ENCODE measurements at regions not wholly inside any gene's neighbourhood (a gene's known extent, or its start where the extent isn't known, plus 50 kb on each side); places are given as distances from the start of the nearest gene placed in this dataset.
"Not testable (repeated sequence)": the region's sequence is repeated elsewhere in the genome, so short reads cannot be mapped to it uniquely, and the experiment has no call there.

DNA sequence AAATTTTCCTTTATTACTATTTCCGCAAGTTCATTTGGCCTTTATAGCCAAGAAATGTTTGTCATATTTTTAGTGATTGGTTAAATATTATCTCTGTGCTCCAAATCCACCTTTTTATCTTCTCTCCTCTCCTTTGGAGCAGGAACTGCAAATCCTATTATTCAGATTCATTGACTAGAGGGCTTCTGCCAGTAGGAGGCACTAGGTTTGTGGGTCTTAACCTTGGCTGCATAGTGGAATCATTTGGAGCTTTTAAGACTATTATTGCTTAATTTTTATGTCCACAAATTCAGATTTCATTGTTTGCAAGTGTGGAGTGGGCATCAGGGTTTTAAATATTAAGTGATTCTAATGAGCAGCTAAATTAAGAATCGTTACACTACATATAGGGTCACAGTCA lies 75.3 kb upstream of the SYT10 start:
- WGBS, 3 donors, result 86 to 92% (median 90%) methylated on average over 2 of the region's 2 CpGs
- no peak for FAIRE-seq

DNA sequence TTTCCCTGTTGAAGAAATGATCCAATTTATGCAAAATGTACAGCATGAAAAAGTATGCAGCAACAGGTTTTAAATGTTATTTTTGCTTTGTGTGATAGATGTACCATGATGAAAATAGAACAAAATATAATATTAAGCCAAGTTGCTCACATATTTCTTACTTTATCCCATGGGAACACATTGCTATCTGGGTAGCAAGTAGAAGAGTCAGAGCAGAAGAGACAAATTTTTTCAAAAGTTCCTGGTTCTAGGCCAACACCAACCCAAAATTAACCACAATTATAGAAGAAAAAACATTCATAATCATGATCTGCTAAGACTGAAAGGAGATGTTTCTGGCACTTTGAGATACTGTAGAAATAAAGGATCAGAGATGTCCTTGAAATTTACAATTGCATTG lies 79.9 kb upstream of the SYT10 start:
- no peaks in the 10 kb centered on the region for H3K4me1 ChIP-seq (ENCODE audit: control insufficient read depth in 3 of 3, insufficient read depth in 2 of 3, low read depth in 1 of 3, low read length in 2 of 3)
- no peaks in the 10 kb centered on the region for H3K9me3 ChIP-seq (ENCODE audit: control insufficient read depth in 2 of 2, insufficient read depth in 1 of 2, low read depth in 1 of 2, low read length in 1 of 2)
- FAIRE-seq (no peak), DNase-seq (no peak)
- H3K27ac ChIP-seq (ENCODE audit: low read depth in 1 of 3, low read length in 2 of 3), result no peak overlapping the region
- no peak overlapping the region for H3K4me3 ChIP-seq (ENCODE audit: low read depth in 1 of 3, low read length in 3 of 3)
- no peaks in the 10 kb centered on the region for H3K27me3 ChIP-seq (ENCODE audit: control insufficient read depth in 3 of 3, insufficient read depth in 3 of 3, low read length in 3 of 3)
- H3K36me3 ChIP-seq (ENCODE audit: control insufficient read depth in 3 of 3, insufficient read depth in 2 of 3, low read depth in 1 of 3, low read length in 3 of 3), result no peaks in the 10 kb centered on the region

More for the DNA sequence above, 75.3 kb upstream of the SYT10 start:
- peak in 1 of 2 donors; percentile 6 for DNase-seq
- no peaks in the 10 kb centered on the region for H3K36me3 ChIP-seq (ENCODE audit: control insufficient read depth in 3 of 3, insufficient read depth in 2 of 3, low read depth in 1 of 3, low read length in 3 of 3)
- H3K4me3 ChIP-seq (ENCODE audit: low read depth in 1 of 3, low read length in 3 of 3), result no peak overlapping the region
- H3K9me3 ChIP-seq (ENCODE audit: control insufficient read depth in 2 of 2, insufficient read depth in 1 of 2, low read depth in 1 of 2, low read length in 1 of 2), result no peaks in the 10 kb centered on the region
- H3K4me1 ChIP-seq (ENCODE audit: control insufficient read depth in 3 of 3, insufficient read depth in 2 of 3, low read depth in 1 of 3, low read length in 2 of 3), result no peaks in the 10 kb centered on the region
- no peak overlapping the region for H3K27ac ChIP-seq (ENCODE audit: low read depth in 1 of 3, low read length in 2 of 3)
- H3K27me3 ChIP-seq (ENCODE audit: control insufficient read depth in 3 of 3, insufficient read depth in 3 of 3, low read length in 3 of 3), result no peaks in the 10 kb centered on the region

DNA sequence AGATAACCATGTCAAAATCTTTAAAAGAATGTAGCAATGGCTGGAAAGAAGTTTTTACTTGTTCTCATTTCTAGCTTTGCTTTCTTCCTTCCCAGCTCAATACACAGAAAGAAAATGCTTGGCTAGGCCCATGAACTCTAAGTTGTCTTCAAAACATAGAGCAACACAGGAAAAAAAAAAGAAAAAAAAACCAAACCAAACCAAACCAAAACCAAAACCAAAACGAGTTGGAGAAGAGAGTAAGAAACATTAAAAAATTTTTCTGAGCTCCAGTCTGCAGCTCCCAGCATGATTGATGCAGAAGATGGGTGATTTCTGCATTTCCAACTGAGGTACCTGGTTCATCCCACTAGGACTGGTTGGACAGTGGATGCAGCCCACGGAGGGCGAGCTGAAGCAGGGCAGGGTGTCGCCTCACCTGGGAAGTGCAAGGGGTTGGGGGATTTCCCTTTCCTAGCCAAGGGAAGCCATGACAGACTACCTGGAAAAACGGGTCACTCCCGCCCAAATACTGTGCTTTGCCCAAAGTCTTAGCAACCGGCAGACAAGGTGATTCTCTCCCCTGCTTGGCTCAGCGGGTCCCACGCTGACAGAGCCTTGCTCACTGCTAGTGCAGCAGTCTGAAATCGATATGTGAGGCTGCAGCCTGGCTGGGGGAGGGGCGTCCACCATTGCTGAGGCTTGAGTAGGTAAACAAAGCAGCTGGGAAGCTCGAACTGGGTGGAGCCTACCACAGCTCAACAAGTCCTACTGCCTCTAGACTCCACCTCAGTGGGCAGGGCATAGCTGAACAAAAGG lies 81.1 kb upstream of the SYT10 start:
- not testable (repeated sequence) for H3K27ac ChIP-seq (ENCODE audit: low read depth in 1 of 3, low read length in 2 of 3); H3K36me3 ChIP-seq (ENCODE audit: control insufficient read depth in 3 of 3, insufficient read depth in 2 of 3, low read depth in 1 of 3, low read length in 3 of 3); H3K4me3 ChIP-seq (ENCODE audit: low read depth in 1 of 3, low read length in 3 of 3); H3K27me3 ChIP-seq (ENCODE audit: control insufficient read depth in 3 of 3, insufficient read depth in 3 of 3, low read length in 3 of 3); H3K9me3 ChIP-seq (ENCODE audit: control insufficient read depth in 2 of 2, insufficient read depth in 1 of 2, low read depth in 1 of 2, low read length in 1 of 2); FAIRE-seq; H3K4me1 ChIP-seq (ENCODE audit: control insufficient read depth in 3 of 3, insufficient read depth in 2 of 3, low read depth in 1 of 3, low read length in 2 of 3)
- DNase-seq, result peak in 1 of 2 donors; percentile 42
- 27 to 61% (median 32%) methylated on average over 12 of the region's 12 CpGs for WGBS, 3 donors

DNA sequence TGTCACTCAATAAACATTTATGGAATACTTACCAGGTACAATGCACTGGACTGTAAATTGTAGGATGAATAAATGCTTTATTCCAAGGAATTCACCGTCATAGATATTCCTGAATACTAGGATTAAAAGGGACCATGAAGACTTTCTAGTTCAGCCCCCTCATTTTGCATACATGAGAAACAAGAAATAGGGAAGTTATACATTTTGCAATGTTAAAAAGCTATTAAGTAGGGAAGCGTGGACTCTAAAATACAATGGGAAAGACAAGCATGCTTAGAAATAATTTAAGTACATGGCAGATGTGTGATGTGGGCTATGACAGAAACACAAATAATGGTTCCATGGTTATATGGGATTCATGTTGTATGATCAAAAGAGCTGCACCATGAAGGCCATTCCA lies 89.4 kb upstream of the SYT10 start:
- Histone ChIP-seq H3K36me3 (ENCODE audit: control insufficient read depth in 3 of 3, insufficient read depth in 2 of 3, low read depth in 1 of 3, low read length in 3 of 3) (no peaks in the 10 kb centered on the region), H3K27ac (ENCODE audit: low read depth in 1 of 3, low read length in 2 of 3) (no peak overlapping the region), H3K27me3 (ENCODE audit: control insufficient read depth in 3 of 3, insufficient read depth in 3 of 3, low read length in 3 of 3) (no peaks in the 10 kb centered on the region), H3K9me3 (ENCODE audit: control insufficient read depth in 2 of 2, insufficient read depth in 1 of 2, low read depth in 1 of 2, low read length in 1 of 2) (no peaks in the 10 kb centered on the region), H3K4me1 (ENCODE audit: control insufficient read depth in 3 of 3, insufficient read depth in 2 of 3, low read depth in 1 of 3, low read length in 2 of 3) (no peaks in the 10 kb centered on the region), H3K4me3 (ENCODE audit: low read depth in 1 of 3, low read length in 3 of 3) (no peak overlapping the region)
- 77 to 86% (median 85%) methylated on average over 2 of the region's 2 CpGs for WGBS, 3 donors
- FAIRE-seq (no peak), DNase-seq (no peak)

DNA sequence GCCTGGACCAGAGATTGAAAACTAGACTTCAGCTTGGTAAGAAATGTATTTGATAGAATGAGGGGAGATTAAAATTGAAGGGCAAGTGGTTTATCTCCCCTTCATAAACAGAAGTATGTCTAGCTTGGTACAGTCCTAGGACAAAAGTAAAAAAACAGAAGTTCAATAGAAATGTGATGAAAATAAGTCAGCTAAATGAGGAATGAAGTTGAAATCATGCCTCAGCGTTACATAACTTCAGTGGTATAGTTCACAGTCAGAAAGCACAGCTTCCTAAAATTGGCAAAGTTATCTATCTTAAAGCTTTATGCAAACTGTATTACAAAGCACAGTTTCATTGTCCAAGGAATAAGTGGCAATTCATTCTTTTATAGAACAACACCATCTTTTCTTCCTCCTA lies 90.2 kb upstream of the SYT10 start:
- DNase-seq (no peak), FAIRE-seq (no peak)
- no peaks in the 10 kb centered on the region for H3K27me3 ChIP-seq (ENCODE audit: control insufficient read depth in 3 of 3, insufficient read depth in 3 of 3, low read length in 3 of 3)
- no peak overlapping the region for H3K4me3 ChIP-seq (ENCODE audit: low read depth in 1 of 3, low read length in 3 of 3)
- H3K27ac ChIP-seq (ENCODE audit: low read depth in 1 of 3, low read length in 2 of 3), result no peak overlapping the region
- WGBS, 3 donors, result 58 to 86% (median 67%) methylated on average over 1 of the region's 1 CpG
- no peaks in the 10 kb centered on the region for H3K4me1 ChIP-seq (ENCODE audit: control insufficient read depth in 3 of 3, insufficient read depth in 2 of 3, low read depth in 1 of 3, low read length in 2 of 3)
- H3K36me3 ChIP-seq (ENCODE audit: control insufficient read depth in 3 of 3, insufficient read depth in 2 of 3, low read depth in 1 of 3, low read length in 3 of 3), result no peaks in the 10 kb centered on the region
- no peaks in the 10 kb centered on the region for H3K9me3 ChIP-seq (ENCODE audit: control insufficient read depth in 2 of 2, insufficient read depth in 1 of 2, low read depth in 1 of 2, low read length in 1 of 2)

DNA sequence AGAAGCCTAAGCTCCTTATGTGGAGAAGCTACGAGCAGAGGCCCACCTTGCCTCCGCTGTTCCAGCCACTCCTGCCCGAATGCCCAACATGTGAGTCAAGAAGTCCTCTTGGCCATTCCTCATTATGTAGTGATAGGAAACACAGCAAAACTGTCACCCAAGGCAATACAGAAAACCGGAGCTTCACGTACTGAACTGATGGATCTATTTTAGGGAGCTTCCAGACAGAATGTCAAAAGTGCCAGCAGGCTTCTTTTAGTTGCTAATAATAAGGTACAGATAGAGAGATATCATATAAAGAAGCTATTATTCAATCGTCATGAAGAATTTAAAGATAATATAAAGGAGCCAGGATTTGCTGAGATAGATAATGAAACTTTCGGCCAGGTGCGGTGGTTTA lies 91.6 kb upstream of the SYT10 start:
- DNase-seq (no peak), FAIRE-seq (no peak)
- 75 to 84% (median 75%) methylated on average over 8 of the region's 8 CpGs for WGBS, 3 donors
- no peak overlapping the region for H3K4me3 ChIP-seq (ENCODE audit: low read depth in 1 of 3, low read length in 3 of 3)
- H3K36me3 ChIP-seq (ENCODE audit: control insufficient read depth in 3 of 3, insufficient read depth in 2 of 3, low read depth in 1 of 3, low read length in 3 of 3), result no peaks in the 10 kb centered on the region
- H3K9me3 ChIP-seq (ENCODE audit: control insufficient read depth in 2 of 2, insufficient read depth in 1 of 2, low read depth in 1 of 2, low read length in 1 of 2), result no peaks in the 10 kb centered on the region
- H3K27me3 ChIP-seq (ENCODE audit: control insufficient read depth in 3 of 3, insufficient read depth in 3 of 3, low read length in 3 of 3), result no peaks in the 10 kb centered on the region
- no peaks in the 10 kb centered on the region for H3K4me1 ChIP-seq (ENCODE audit: control insufficient read depth in 3 of 3, insufficient read depth in 2 of 3, low read depth in 1 of 3, low read length in 2 of 3)
- H3K27ac ChIP-seq (ENCODE audit: low read depth in 1 of 3, low read length in 2 of 3), result no peak overlapping the region

DNA sequence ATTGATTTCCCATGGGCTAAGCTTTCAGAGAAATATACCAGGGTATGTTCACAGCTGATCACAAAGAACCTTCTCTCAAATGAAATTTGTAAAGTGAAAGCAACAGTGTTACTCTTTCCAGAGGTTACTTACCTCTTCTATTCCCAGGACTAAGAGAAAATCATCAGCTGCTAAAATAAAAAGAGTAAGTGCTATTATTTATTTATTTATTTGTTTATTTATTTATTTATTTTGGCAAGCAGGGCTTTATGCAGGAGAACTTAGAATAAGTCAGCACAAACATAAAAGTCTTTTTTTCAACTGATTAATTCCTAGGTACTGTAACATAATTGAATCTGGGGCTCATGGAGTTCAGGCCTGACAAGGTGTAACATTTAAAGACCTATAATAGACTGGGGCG lies 93.9 kb upstream of the SYT10 start:
- no peaks in the 10 kb centered on the region for H3K36me3 ChIP-seq (ENCODE audit: control insufficient read depth in 3 of 3, insufficient read depth in 2 of 3, low read depth in 1 of 3, low read length in 3 of 3)
- no peaks in the 10 kb centered on the region for H3K9me3 ChIP-seq (ENCODE audit: control insufficient read depth in 2 of 2, insufficient read depth in 1 of 2, low read depth in 1 of 2, low read length in 1 of 2)
- no peaks in the 10 kb centered on the region for H3K27me3 ChIP-seq (ENCODE audit: control insufficient read depth in 3 of 3, insufficient read depth in 3 of 3, low read length in 3 of 3)
- H3K4me3 ChIP-seq (ENCODE audit: low read depth in 1 of 3, low read length in 3 of 3), result no peak overlapping the region
- H3K4me1 ChIP-seq (ENCODE audit: control insufficient read depth in 3 of 3, insufficient read depth in 2 of 3, low read depth in 1 of 3, low read length in 2 of 3), result no peaks in the 10 kb centered on the region
- WGBS, 3 donors, result 82 to 97% (median 93%) methylated on average over 1 of the region's 1 CpG
- DNase-seq (no peak), FAIRE-seq (no peak)
- H3K27ac ChIP-seq (ENCODE audit: low read depth in 1 of 3, low read length in 2 of 3), result no peak overlapping the region

DNA sequence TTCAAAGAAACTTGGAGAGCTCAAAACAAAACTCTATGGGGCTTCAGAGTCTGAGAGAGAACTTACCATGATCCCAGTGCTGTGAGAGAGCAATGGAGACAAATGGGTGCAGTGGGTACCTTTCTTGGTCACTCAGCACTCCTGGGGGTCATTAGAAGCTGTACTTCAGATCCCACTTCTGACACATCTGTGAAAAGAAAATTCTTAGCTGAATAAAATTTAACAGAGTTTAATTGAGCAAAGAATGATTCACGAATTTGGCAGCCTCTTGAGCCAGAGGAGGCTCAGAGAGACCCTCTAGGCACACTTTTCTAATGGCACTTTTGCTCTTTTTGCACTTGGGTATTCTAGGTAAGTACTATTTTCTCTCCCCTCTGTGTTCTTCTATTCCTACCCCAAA lies 96.8 kb upstream of the SYT10 start:
- Histone ChIP-seq H3K4me1 (ENCODE audit: control insufficient read depth in 3 of 3, insufficient read depth in 2 of 3, low read depth in 1 of 3, low read length in 2 of 3) (no peaks in the 10 kb centered on the region), H3K4me3 (ENCODE audit: low read depth in 1 of 3, low read length in 3 of 3) (no peak overlapping the region), H3K9me3 (ENCODE audit: control insufficient read depth in 2 of 2, insufficient read depth in 1 of 2, low read depth in 1 of 2, low read length in 1 of 2) (no peaks in the 10 kb centered on the region), H3K27ac (ENCODE audit: low read depth in 1 of 3, low read length in 2 of 3) (no peak overlapping the region), H3K27me3 (ENCODE audit: control insufficient read depth in 3 of 3, insufficient read depth in 3 of 3, low read length in 3 of 3) (no peaks in the 10 kb centered on the region), H3K36me3 (ENCODE audit: control insufficient read depth in 3 of 3, insufficient read depth in 2 of 3, low read depth in 1 of 3, low read length in 3 of 3) (no peaks in the 10 kb centered on the region)
- DNase-seq, result no peak
- 37 to 67% (median 54%) methylated on average over 1 of the region's 1 CpG for WGBS, 3 donors
- FAIRE-seq, result no peak

DNA sequence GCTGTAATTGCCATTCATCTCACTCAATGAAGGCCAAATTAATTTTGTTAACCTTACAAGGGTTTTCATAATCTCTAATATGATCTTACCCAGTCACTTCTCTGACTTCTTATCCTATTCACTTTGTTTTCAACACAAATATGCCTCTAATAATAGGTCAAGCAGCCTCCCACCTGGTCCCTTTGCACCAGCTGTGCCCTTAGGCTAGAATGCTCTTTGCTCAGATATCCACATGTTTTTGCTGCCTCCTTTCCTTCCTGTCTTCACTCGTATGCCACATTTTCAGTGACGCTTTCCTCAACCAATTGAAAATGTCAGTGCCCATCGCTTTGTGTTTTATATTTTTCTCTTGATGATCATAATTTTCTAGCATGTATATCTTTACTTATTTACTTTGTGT lies 106.4 kb upstream of the SYT10 start:
- no peak for FAIRE-seq

More for the DNA sequence above, 106.4 kb upstream of the SYT10 start:
- Histone ChIP-seq H3K36me3 (ENCODE audit: control insufficient read depth in 3 of 3, insufficient read depth in 2 of 3, low read depth in 1 of 3, low read length in 3 of 3) (no peaks in the 10 kb centered on the region), H3K27ac (ENCODE audit: low read depth in 1 of 3, low read length in 2 of 3) (no peak overlapping the region), H3K27me3 (ENCODE audit: control insufficient read depth in 3 of 3, insufficient read depth in 3 of 3, low read length in 3 of 3) (no peaks in the 10 kb centered on the region), H3K9me3 (ENCODE audit: control insufficient read depth in 2 of 2, insufficient read depth in 1 of 2, low read depth in 1 of 2, low read length in 1 of 2) (peaks cover 0 to under 1% of the 10 kb centered on the region in 2 donors), H3K4me1 (ENCODE audit: control insufficient read depth in 3 of 3, insufficient read depth in 2 of 3, low read depth in 1 of 3, low read length in 2 of 3) (no peaks in the 10 kb centered on the region), H3K4me3 (ENCODE audit: low read depth in 1 of 3, low read length in 3 of 3) (no peak overlapping the region)
- no peak for DNase-seq
- WGBS, 3 donors, result 89 to 94% (median 91%) methylated on average over 3 of the region's 3 CpGs
